GM12878 (cell line): ENCODE measurements at regions not wholly inside any gene's neighbourhood (a gene's known extent, or its start where the extent isn't known, plus 50 kb on each side); places are given as distances from the start of the nearest gene placed in this dataset.

Source experiments
- ATAC-seq: fragments of 200-7000 bp; cut with Tn5 transposase; 3 replicates; pipeline ENCODE4 v1.9.1; 2020; ENCODE audit warnings: mild to moderate bottlenecking, moderate library complexity
- BruUV-seq: library from RNA; stranded (reverse); fragments of 400-500 nt; replicated peaks from 2 replicates; lab custom pipeline; 2021; lab: Mats Ljungman, UMichigan
- CTCF ChIA-PET: fragments of 300-600 bp; sonication (Branson Sonifier 250); formaldehyde crosslinking; extraction: SDS; loops from one replicate; lab custom pipeline; 2021; ENCODE audit warnings: inconsistent platforms; lab: Yijun Ruan, JAX
- POLR2A ChIA-PET: fragments of 350-600 bp; formaldehyde crosslinking; extraction: SDS; loops from one replicate; lab custom pipeline; 2021; ENCODE audit warnings: inconsistent platforms; lab: Charles Lee
- RAD21 ChIA-PET: fragments of 300-600 bp; sonication (Branson Sonifier 250); formaldehyde crosslinking; loops from one replicate; lab custom pipeline; 2023; ENCODE audit warnings: antibody characterized with exemption; ENCODE audit not compliant: unreplicated experiment; lab: Charles Lee
- SMC1A ChIA-PET: fragments of 300-600 bp; sonication (Branson Sonifier 250); formaldehyde crosslinking; loops from one replicate; lab custom pipeline; 2023; ENCODE audit not compliant: unreplicated experiment, uncharacterized antibody; lab: Charles Lee
- DNase-seq: peaks from one replicate; pipeline ENCODE4 v3.0.0-alpha.2; 2011; ENCODE audit warnings: low read depth, low spot score
- FAIRE-seq: peaks from 3 replicates; lab custom pipeline; 2011; peaks lifted over from hg19 to GRCh38; lab: Jason Lieb, UNC
- H2AFZ ChIP-seq: 2 replicates; pipeline ENCODE4 v1.6.0; 2011; ENCODE audit warnings: low read depth, low read length, control low read depth; ENCODE audit not compliant: control insufficient read depth
- H3K27ac ChIP-seq: 2 replicates; pipeline ENCODE4 v1.5.1; 2011; ENCODE audit warnings: control low read depth; ENCODE audit not compliant: control insufficient read depth, insufficient read depth
- H3K27me3 ChIP-seq, 2 experiments: replicated peaks in 1 of 2; 2 replicates each; pipeline versions ENCODE4 v1.6.0 to v1.6.1; 2011; ENCODE audit warnings: low read length in 1 of 2; ENCODE audit not compliant: control insufficient read depth in 2 of 2, insufficient read depth in 2 of 2
- H3K36me3 ChIP-seq, 2 experiments: 2 replicates each; pipeline ENCODE4 v1.5.1; 2011; ENCODE audit warnings: low read length in 1 of 2; ENCODE audit not compliant: control insufficient read depth in 2 of 2, insufficient read depth in 2 of 2
- H3K4me1 ChIP-seq: 2 replicates; pipeline ENCODE4 v1.6.1; 2011; ENCODE audit warnings: mild to moderate bottlenecking, low read length, moderate library complexity, mixed read lengths; ENCODE audit not compliant: control insufficient read depth, insufficient read depth
- H3K4me2 ChIP-seq: 2 replicates; pipeline ENCODE4 v1.6.0; 2011; ENCODE audit warnings: control low read depth; ENCODE audit not compliant: control insufficient read depth, insufficient read depth
- H3K4me3 ChIP-seq: fragments of 200-600 bp; sonication (generic); 2 replicates; pipeline ENCODE4 v1.5.1; 2016
- H3K79me2 ChIP-seq: 2 replicates; pipeline ENCODE4 v1.6.0; 2011; ENCODE audit warnings: low read length; ENCODE audit not compliant: control insufficient read depth, insufficient read depth
- H3K9ac ChIP-seq: 2 replicates; pipeline ENCODE4 v1.8.0; 2011; ENCODE audit warnings: low read length, control low read depth, mixed read lengths; ENCODE audit not compliant: control insufficient read depth, insufficient read depth
- H3K9me3 ChIP-seq: replicated peaks from 3 replicates; pipeline ENCODE4 v1.5.1; 2011; ENCODE audit warnings: mild to moderate bottlenecking, low read length; ENCODE audit not compliant: control insufficient read depth, insufficient read depth
- H4K20me1 ChIP-seq: 2 replicates; pipeline ENCODE4 v1.6.0; 2011; ENCODE audit not compliant: control insufficient read depth, insufficient read depth
- BMI1 ChIP-seq: fragments of 450-650 bp; IDR thresholded peaks from 2 replicates; pipeline ENCODE4 v1.6.1; 2016; ENCODE audit warnings: mild to moderate bottlenecking, moderate library complexity, borderline replicate concordance
- DPF2 ChIP-seq: fragments of 450-650 bp; IDR thresholded peaks from 2 replicates; pipeline ENCODE4 v1.6.1; 2017; ENCODE audit warnings: mild to moderate bottlenecking
- GABPA ChIP-seq: IDR thresholded peaks from 2 replicates; pipeline ENCODE4 v1.6.1; 2014; ENCODE audit warnings: antibody characterized with exemption, low read depth, mild to moderate bottlenecking, inconsistent platforms
- MEF2B ChIP-seq: fragments of 450-650 bp; IDR thresholded peaks from 2 replicates; pipeline ENCODE4 v1.6.1; 2018; ENCODE audit warnings: mild to moderate bottlenecking, moderate library complexity; ENCODE audit not compliant: partially characterized antibody, poor library complexity, severe bottlenecking
- RAD21 ChIP-seq: IDR thresholded peaks from 2 replicates; pipeline ENCODE4 v1.6.1; 2011; ENCODE audit warnings: mild to moderate bottlenecking, low read depth, low read length, moderate library complexity; ENCODE audit not compliant: insufficient read depth
- SMARCA5 ChIP-seq: fragments of 450-650 bp; IDR thresholded peaks from 2 replicates; pipeline ENCODE4 v1.6.1; 2017; ENCODE audit warnings: mild to moderate bottlenecking
- SMC3 ChIP-seq: IDR thresholded peaks from 2 replicates; pipeline ENCODE4 v1.6.1; 2011; ENCODE audit warnings: low read length, improper control_type of control experiment, borderline replicate concordance
- WGBS: methylation state at CpG from one replicate; pipeline ENCODE4 v1.1.6; 2016; ENCODE audit warnings: low lambda C conversion rate; ENCODE audit not compliant: insufficient replicate concordance, insufficient coverage; ENCODE audit errors: missing lambda C conversion rate; 5-methylcytosine and 5-hydroxymethylcytosine counted together
- in situ Hi-C: fragments of 300-500 bp; cut with MboI; formaldehyde crosslinking; loops from 9 replicates; pipeline ENCODE4 v1.14.3; 2018; ENCODE audit warnings: mixed read lengths
- intact Hi-C: fragments of 100-400 bp; cut with micrococcal nuclease; formaldehyde crosslinking; loops from one replicate; pipeline ENCODE4 v1.14.2; 2022; ENCODE audit not compliant: unreplicated experiment
- TF ChIP-seq, protein P1 (sequence below), 3 experiments: IDR thresholded peaks in 2 of 3; conservative IDR thresholded peaks in 1 of 3; 2 replicates each; pipeline ENCODE4 v1.5.1; 2011; ENCODE audit warnings: low read depth in 3 of 3, low read length in 3 of 3, mild to moderate bottlenecking in 3 of 3, control low read depth in 2 of 3, moderate library complexity in 2 of 3, inconsistent platforms in 1 of 3, mixed read lengths in 1 of 3; ENCODE audit not compliant: control insufficient read depth in 2 of 3, insufficient read depth in 1 of 3; ENCODE audit errors: extremely low read depth in 1 of 3

GRCh38 chr18:44325903-44326635, 354.6 kb upstream of the SETBP1 start:
- ATAC-seq (peak; percentile 54; the same call in 2 of the 3 replicates), DNase-seq (no peak), FAIRE-seq (peak; percentile 80)
- in situ Hi-C loops = no loop called here
- Histone ChIP-seq H3K9ac (no peak overlapping the region), H3K4me3 (no peak overlapping the region), H4K20me1 (no peaks in the 10 kb centered on the region), H3K27ac (no peak overlapping the region), H3K4me1 (no peaks in the 10 kb centered on the region), H2AFZ (no peak overlapping the region), H3K27me3 (no peaks in the 10 kb centered on the region), H3K36me3 (no peaks in the 10 kb centered on the region), H3K9me3 (no peaks in the 10 kb centered on the region), H3K79me2 (no peaks in the 10 kb centered on the region), H3K4me2 (no peak overlapping the region)
- WGBS = 2% methylated on average over 4 of the region's 4 CpGs
- SMC1A ChIA-PET = interaction anchor here (0.7 kb wide), 1 partner anchor 33 kb away, joined by 3 read pairs; no protein-coding TSS in a partner anchor
- POLR2A ChIA-PET = no interaction called here
- no TSS peak for BruUV-seq
- CTCF ChIA-PET = interaction anchor here (0.7 to 0.8 kb wide), 3 partner anchors 56 to 228 kb away, joined by 3 read pairs; no protein-coding TSS in a partner anchor
- intact Hi-C loops = loop anchor here (2.0 kb wide), 2 partner anchors 195 to 705 kb away; no protein-coding TSS in a partner anchor
- RAD21 ChIA-PET = interaction anchor here (0.7 to 1.1 kb wide), 3 partner anchors 20 to 704 kb away, joined by 3 to 5 read pairs (median 3); no protein-coding TSS in a partner anchor
- TF ChIP-seq SMC3 = peak; percentile 40; the same call in 1 of the 2 replicates
- TF ChIP-seq DPF2 = no peak
- TF ChIP-seq MEF2B = no peak
- TF ChIP-seq, protein P1, sequence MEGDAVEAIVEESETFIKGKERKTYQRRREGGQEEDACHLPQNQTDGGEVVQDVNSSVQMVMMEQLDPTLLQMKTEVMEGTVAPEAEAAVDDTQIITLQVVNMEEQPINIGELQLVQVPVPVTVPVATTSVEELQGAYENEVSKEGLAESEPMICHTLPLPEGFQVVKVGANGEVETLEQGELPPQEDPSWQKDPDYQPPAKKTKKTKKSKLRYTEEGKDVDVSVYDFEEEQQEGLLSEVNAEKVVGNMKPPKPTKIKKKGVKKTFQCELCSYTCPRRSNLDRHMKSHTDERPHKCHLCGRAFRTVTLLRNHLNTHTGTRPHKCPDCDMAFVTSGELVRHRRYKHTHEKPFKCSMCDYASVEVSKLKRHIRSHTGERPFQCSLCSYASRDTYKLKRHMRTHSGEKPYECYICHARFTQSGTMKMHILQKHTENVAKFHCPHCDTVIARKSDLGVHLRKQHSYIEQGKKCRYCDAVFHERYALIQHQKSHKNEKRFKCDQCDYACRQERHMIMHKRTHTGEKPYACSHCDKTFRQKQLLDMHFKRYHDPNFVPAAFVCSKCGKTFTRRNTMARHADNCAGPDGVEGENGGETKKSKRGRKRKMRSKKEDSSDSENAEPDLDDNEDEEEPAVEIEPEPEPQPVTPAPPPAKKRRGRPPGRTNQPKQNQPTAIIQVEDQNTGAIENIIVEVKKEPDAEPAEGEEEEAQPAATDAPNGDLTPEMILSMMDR (IDR thresholded peaks at IDR 0.05 in 2 of 3, conservative IDR thresholded peaks at IDR 0.05 in 1 of 3; ENCODE audit: control insufficient read depth in 2 of 3, extremely low read depth in 1 of 3, insufficient read depth in 1 of 3, low read depth in 3 of 3, low read length in 3 of 3) = peak; percentile 44 to 56 (median 47); a peak in 5 of 6 replicates
- TF ChIP-seq BMI1 = no peak
- TF ChIP-seq RAD21 = peak; percentile 46
- TF ChIP-seq SMARCA5 = no peak
- 0 out of 2 replicates have a peak, but pooled peaks have one; percentile 9 for TF ChIP-seq GABPA
